Gastroesophageal sphincter (tissue), 3 donors: ENCODE measurements at regions not wholly inside any gene's neighbourhood (a gene's known extent, or its start where the extent isn't known, plus 50 kb on each side); places are given as distances from the start of the nearest gene placed in this dataset.

Experiments used
- CTCF ChIP-seq, 4 experiments: fragments of 200-600 bp in 2 of 4; fragments of 450-650 bp in 2 of 4; sonication (generic) in 1 of 4; IDR thresholded peaks; one replicate each; pipeline ENCODE4 v1.5.1; 2017 to 2019; ENCODE audit warnings: antibody characterized with exemption in 4 of 4, mild to moderate bottlenecking in 2 of 4, moderate library complexity in 2 of 4
- POLR2AphosphoS5 ChIP-seq: sonication (generic); formaldehyde crosslinking; IDR thresholded peaks from one replicate; pipeline ENCODE4 v1.6.1; 2017; ENCODE audit warnings: antibody characterized with exemption

- TF ChIP-seq CTCF (IDR thresholded peaks at IDR 0.05) (no peak), POLR2AphosphoS5 (no peak)
Observed at GRCh38 chr3:5650303-5650702, 462.8 kb downstream of the EDEM1 start.
